ENCODE measurements at regions not wholly inside any gene's neighbourhood (a gene's known extent, or its start where the extent isn't known, plus 50 kb on each side); places are given as distances from the start of the nearest gene placed in this dataset.

- no peak overlapping the region for H3K4me3 ChIP-seq (ENCODE audit: low read depth, low read length, poor library complexity, severe bottlenecking)
- no peaks in the 10 kb centered on the region for H4K20me1 ChIP-seq (ENCODE audit: insufficient read depth, low read length)
- no peaks in the 10 kb centered on the region for H3K36me3 ChIP-seq (ENCODE audit: insufficient read depth, low read length)
- no peaks in the 10 kb centered on the region for H3F3A ChIP-seq (ENCODE audit: insufficient read depth, low read length)
- H3K4me1 ChIP-seq (ENCODE audit: insufficient read depth, low read length, severe bottlenecking), result no peaks in the 10 kb centered on the region
- no peak overlapping the region for H2AFZ ChIP-seq (ENCODE audit: low read length)
- no peak for TF ChIP-seq EZH2 (IDR thresholded peaks at IDR 0.05; ENCODE audit: borderline replicate concordance, low read length)
- TF ChIP-seq, protein P1, sequence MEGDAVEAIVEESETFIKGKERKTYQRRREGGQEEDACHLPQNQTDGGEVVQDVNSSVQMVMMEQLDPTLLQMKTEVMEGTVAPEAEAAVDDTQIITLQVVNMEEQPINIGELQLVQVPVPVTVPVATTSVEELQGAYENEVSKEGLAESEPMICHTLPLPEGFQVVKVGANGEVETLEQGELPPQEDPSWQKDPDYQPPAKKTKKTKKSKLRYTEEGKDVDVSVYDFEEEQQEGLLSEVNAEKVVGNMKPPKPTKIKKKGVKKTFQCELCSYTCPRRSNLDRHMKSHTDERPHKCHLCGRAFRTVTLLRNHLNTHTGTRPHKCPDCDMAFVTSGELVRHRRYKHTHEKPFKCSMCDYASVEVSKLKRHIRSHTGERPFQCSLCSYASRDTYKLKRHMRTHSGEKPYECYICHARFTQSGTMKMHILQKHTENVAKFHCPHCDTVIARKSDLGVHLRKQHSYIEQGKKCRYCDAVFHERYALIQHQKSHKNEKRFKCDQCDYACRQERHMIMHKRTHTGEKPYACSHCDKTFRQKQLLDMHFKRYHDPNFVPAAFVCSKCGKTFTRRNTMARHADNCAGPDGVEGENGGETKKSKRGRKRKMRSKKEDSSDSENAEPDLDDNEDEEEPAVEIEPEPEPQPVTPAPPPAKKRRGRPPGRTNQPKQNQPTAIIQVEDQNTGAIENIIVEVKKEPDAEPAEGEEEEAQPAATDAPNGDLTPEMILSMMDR (IDR thresholded peaks at IDR 0.05; ENCODE audit: low read length), result no peak
- no peaks in the 10 kb centered on the region for H3K79me2 ChIP-seq (ENCODE audit: insufficient read depth, low read length)
- no peaks in the 10 kb centered on the region for H3K27me3 ChIP-seq (ENCODE audit: insufficient read depth, low read length)
- H3K9ac ChIP-seq (ENCODE audit: low read length), result no peak overlapping the region
- H3K27ac ChIP-seq (ENCODE audit: low read depth, low read length, poor library complexity, severe bottlenecking), result no peak overlapping the region
- no peak overlapping the region for H3K4me2 ChIP-seq (ENCODE audit: low read length)
- H3K9me3 ChIP-seq (ENCODE audit: low read length), result no peaks in the 10 kb centered on the region
- no peaks in the 10 kb centered on the region for H3K9me2 ChIP-seq (ENCODE audit: low read depth, low read length)
These were observed 2358.0 kb downstream of the ARAP2 start for GRCh38 chr4:33886356-33886755.

- Histone ChIP-seq H3K9me2 (ENCODE audit: low read depth, low read length) (no peaks in the 10 kb centered on the region), H2AFZ (ENCODE audit: low read length) (no peak overlapping the region), H3K4me3 (ENCODE audit: low read depth, low read length, poor library complexity, severe bottlenecking) (no peak overlapping the region), H3K27me3 (ENCODE audit: insufficient read depth, low read length) (no peaks in the 10 kb centered on the region), H3K9ac (ENCODE audit: low read length) (no peak overlapping the region), H3K9me3 (ENCODE audit: low read length) (no peaks in the 10 kb centered on the region), H3K27ac (ENCODE audit: low read depth, low read length, poor library complexity, severe bottlenecking) (no peak overlapping the region), H3F3A (ENCODE audit: insufficient read depth, low read length) (no peaks in the 10 kb centered on the region), H4K20me1 (ENCODE audit: insufficient read depth, low read length) (no peaks in the 10 kb centered on the region), H3K4me2 (ENCODE audit: low read length) (no peak overlapping the region), H3K4me1 (ENCODE audit: insufficient read depth, low read length, severe bottlenecking) (no peaks in the 10 kb centered on the region), H3K79me2 (ENCODE audit: insufficient read depth, low read length) (no peaks in the 10 kb centered on the region), H3K36me3 (ENCODE audit: insufficient read depth, low read length) (no peaks in the 10 kb centered on the region)
- TF ChIP-seq EZH2 (IDR thresholded peaks at IDR 0.05; ENCODE audit: borderline replicate concordance, low read length), result no peak
- TF ChIP-seq, protein P1 (IDR thresholded peaks at IDR 0.05; ENCODE audit: low read length), result no peak
These were observed 2353.5 kb downstream of the ARAP2 start for GRCh38 chr4:33890841-33891240.

DNA sequence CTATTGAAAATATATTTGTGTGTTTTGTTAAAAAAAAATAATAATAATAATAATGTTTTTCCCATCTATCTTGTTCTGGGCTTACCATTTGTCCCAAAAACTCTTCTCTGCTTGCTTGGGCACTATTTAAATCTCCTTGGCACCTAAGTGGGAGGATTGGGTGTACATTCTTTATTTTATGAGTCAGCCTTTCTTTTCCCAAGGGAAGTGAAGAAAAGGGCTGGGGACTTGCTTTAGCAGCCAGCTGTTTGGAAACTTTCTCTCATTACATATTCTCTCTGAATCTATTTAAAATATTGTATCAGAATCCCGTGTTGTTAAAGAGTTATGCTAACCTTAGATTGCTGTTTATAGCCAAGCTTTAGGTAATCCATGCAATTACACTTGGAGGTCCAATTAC, 2332.4 kb downstream of the ARAP2 start:
- Histone ChIP-seq H3F3A (ENCODE audit: insufficient read depth, low read length) (no peaks in the 10 kb centered on the region), H3K4me3 (ENCODE audit: low read depth, low read length, poor library complexity, severe bottlenecking) (no peak overlapping the region), H3K4me1 (ENCODE audit: insufficient read depth, low read length, severe bottlenecking) (no peaks in the 10 kb centered on the region), H3K9ac (ENCODE audit: low read length) (no peak overlapping the region), H3K27ac (ENCODE audit: low read depth, low read length, poor library complexity, severe bottlenecking) (no peak overlapping the region), H2AFZ (ENCODE audit: low read length) (no peak overlapping the region), H3K36me3 (ENCODE audit: insufficient read depth, low read length) (no peaks in the 10 kb centered on the region), H4K20me1 (ENCODE audit: insufficient read depth, low read length) (no peaks in the 10 kb centered on the region), H3K79me2 (ENCODE audit: insufficient read depth, low read length) (no peaks in the 10 kb centered on the region), H3K27me3 (ENCODE audit: insufficient read depth, low read length) (no peaks in the 10 kb centered on the region), H3K9me3 (ENCODE audit: low read length) (peaks cover 5% of the 10 kb centered on the region; the same call in 1 of the 2 replicates), H3K4me2 (ENCODE audit: low read length) (no peak overlapping the region), H3K9me2 (ENCODE audit: low read depth, low read length) (no peaks in the 10 kb centered on the region)
- TF ChIP-seq EZH2 (IDR thresholded peaks at IDR 0.05; ENCODE audit: borderline replicate concordance, low read length), result no peak
- TF ChIP-seq, protein P1 (IDR thresholded peaks at IDR 0.05; ENCODE audit: low read length), result no peak

Measured in OCI-LY1 (cell line).